Brain pericyte (primary cell): ENCODE measurements at regions not wholly inside any gene's neighbourhood (a gene's known extent, or its start where the extent isn't known, plus 50 kb on each side); places are given as distances from the start of the nearest gene placed in this dataset.
"Not testable (repeated sequence)": the region's sequence is repeated elsewhere in the genome, so short reads cannot be mapped to it uniquely, and the experiment has no call there.

Experiments used
- DNase-seq: peaks from one replicate; pipeline ENCODE4 v3.0.0-alpha.2; 2012; ENCODE audit warnings: low read depth, low spot score

DNA sequence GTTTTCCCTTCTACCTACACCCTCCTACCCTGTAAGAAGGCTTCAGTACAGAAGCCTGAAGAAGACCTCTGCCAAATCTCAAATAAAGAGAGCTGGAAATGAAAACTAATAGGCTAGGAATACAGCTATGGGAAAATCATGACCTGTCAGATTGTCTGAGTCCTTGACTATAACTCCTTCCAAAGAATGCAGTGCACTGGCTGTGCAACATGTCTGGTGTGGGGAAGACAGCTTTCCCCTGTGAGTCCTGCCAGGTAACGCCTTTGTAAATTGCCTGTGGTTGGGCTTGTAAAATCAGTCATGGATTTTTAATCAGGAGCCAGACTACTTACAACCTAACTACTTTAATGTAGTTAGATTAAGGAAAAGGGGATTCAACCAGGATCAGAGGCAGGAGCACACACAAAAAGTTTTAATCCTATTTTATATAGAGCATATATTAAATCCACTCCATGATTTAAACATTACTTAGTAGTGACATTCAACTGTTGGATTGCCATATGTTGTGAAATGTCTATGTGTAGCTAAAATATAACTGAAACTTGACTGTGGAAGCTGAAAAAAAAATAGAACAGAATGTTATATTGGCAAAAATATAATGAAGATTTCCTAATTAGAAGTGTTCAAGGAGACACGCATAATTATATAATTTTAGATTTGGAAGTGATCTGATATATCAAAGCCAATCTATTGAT lies 1667.8 kb downstream of the KCNT2 start:
- no peak for DNase-seq

DNA sequence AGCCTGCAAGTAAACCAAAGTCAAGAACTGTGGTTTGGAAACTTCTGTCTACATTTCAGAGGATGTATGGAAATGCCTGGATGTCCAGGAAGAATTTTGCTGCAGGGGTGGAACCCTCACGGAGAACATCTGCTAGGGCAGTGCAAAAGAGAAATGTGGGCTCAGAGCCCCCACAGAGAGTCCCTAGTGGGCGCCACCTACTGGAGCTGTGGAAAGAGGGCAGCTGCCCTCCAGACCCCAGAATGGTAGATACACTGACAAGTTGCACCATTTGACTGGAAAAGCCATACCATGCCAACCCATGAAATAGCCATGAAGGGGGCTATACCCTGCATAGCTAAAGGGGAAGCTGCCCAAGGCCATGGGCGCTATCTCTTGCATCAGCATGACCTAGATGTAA lies 1672.4 kb downstream of the KCNT2 start:
- DNase-seq, result no peak

DNA sequence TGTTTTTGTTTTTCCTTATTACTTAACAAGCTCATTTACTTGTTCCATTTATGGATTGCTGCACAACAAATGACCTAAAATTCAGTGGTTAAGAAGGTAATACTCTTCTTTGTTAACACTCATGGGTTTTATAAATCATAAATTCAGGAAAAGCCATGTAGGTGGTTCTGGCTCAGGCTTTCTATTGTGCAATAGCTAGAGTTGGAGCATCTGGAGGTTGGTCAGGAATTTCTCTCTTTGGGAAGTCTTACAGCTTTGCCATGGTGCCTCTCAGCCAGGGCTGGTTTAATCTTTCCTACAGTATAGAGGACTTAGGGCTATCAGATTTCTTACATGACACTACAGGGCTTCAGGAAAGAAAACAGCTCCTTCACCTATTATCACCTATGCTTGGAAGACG lies 1677.1 kb downstream of the KCNT2 start:
- DNase-seq, result no peak

DNA sequence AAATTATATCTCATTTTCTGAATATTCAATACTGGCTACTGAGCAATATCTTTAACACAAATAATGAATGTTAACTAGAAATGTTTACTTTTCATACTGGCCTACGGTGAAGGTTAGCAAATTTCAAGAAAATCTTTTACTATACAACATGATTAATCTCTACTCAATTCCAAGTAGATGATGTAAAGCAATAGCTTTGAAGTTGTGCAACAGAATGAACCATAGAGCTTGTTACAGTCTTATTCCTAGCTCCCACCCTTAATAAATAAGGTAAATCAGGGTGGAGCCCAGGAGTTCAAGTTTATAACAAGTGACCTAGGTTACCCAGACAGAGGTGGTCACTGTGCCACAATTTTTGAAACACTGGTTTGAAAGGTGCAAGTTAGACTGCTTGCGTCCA lies 1678.1 kb downstream of the KCNT2 start:
- DNase-seq, result no peak

DNA sequence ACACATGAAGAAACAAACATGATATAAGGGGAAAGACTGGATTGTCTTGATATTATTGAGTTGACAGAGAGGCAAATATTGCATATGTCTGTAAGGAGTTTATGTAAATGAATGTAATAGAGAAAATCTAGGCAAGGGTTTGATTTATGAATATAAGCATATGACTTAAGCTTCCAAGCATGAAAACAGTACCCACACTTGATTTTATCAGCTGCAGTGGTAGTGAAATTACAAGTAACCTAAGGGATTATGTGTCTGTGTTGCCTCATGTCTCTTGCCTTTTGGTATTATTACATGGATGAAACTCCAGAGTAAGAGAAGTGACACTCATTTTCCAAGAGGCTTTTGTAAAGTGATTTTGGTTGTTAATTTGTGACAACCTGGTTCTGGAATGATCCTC lies 1678.9 kb downstream of the KCNT2 start:
- no peak for DNase-seq

DNA sequence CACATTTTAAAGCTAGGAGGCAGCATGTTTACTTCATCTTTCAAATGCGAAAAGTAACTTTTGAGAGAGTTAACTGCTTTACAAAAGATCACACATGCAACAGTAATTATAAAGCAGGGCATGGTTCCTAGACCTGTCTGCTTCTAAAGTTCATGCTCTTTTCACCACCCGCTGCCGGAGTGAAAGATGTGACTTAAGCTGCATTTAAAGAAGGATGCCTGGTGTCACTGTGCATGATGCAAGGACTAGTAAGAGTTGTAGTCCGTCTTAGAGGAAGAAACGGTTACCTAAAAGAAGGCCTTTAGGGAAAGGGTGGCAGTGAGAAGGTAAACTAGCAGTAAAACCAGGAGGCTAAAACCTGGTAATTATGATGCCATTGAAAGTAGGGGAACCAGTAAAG lies 1689.1 kb downstream of the KCNT2 start:
- DNase-seq, result no peak

DNA sequence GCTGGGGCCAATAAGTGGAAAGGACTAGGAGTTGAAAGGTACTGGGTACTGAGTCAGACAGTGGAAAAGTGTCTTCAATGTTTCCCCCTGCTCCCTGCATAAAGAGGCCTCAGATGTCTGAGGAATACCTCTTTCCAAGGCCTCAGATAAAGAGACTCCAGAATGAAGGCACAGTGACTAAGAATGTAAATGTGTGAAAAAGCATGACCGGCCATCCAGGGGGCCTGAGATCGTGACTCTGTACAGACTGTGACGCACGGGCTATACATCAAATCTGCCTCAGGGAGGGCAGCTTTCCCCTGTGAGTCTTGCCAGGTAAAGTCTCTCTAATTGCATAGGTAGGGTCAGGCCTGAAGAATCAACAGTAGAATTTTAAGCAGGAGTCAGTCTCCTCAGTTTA lies 1690.5 kb downstream of the KCNT2 start:
- DNase-seq, result no peak

DNA sequence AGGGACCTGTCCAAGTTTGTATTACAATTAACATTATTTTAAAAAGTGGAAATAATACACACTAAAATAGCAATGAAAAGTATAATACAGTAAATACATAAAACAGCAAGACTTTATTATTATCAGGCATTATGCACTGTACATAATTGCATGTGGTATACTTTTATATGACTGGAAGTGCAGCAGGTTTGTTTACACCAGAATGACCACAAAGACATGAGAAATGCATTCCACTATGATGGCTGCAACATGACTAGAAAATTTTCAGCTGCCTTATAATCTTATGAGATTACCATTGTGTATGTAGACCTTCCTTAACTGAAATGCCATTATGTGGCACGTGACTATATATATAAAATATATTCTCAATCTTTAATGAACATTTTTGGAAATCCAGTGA lies 1699.6 kb downstream of the KCNT2 start:
- DNase-seq, result no peak

DNA sequence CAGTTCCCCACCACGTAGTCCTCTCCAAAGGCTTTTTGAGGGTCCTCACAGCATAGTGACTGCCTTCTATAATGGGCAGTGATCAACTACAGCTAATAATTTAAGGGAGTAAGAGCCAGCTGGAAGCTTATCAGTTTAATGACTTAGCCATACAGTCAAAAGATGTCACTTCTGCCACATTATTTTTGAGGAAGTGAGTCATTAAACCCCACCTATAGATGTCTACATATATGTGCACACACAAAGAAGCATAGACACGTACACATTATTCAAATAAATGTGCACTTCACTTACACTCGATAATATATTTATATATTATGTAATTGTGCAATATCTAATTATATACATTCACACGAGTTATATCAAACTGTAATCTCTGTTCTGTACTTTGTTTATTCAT lies 1704.7 kb downstream of the KCNT2 start:
- no peak for DNase-seq

DNA sequence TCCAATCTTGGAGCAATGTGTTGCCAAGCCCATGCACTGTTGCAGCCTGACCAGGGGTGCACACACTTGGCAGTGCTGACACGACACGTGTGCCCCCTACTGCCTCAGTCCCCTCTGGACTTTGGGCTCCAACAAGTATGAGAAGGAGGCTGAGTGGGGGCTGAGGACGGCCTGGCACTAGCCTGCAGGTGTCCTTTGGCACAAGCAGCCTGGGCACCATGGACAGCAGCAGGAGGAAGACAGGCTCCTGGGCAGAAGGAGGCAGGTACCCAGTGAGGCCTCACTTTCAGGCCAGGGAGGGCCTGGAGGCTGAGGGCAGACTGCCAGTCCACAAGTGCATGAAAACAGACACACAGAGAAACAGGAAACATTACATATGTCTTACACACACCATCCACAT lies 1702.9 kb upstream of the B3GALT2 start:
- no peak for DNase-seq

DNA sequence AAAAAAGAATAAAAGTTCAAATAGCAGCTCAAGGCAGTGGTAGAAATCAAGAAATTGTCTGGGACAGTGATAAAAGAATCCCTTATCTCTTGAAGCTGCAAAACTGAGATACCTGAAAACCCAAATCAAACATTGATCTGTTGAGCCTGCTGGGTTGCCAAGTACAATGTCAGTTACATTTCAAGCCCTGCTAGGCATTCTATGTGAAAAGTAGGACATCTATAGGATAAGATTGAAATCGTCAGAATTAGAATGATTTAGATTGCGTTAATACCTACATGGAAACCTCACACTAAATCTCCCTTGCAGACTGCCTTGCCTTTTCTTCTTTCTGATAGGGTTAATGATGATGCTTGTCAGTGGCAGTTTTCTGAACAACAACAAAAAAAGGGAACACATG lies 1684.4 kb upstream of the B3GALT2 start:
- DNase-seq, result no peak

DNA sequence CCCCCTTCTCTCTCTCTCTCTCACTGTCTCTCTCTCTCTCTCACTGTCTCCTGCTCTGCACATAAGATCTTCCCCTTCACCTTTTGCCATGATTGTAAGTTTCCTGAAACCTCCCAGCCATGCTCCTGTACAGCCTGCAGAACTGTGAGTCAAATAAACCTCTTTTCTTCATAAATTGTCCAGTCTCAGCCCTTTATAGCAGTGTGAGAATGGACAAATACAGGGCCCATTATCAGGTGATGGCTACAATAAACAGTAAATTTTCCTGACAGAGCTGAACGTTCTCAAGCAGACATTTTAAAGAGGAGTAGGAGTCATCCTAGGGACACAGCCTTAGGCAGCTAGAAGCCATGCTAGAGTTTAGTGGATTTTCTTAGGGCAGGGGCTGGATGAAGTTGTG lies 1679.7 kb upstream of the B3GALT2 start:
- DNase-seq, result no peak

DNA sequence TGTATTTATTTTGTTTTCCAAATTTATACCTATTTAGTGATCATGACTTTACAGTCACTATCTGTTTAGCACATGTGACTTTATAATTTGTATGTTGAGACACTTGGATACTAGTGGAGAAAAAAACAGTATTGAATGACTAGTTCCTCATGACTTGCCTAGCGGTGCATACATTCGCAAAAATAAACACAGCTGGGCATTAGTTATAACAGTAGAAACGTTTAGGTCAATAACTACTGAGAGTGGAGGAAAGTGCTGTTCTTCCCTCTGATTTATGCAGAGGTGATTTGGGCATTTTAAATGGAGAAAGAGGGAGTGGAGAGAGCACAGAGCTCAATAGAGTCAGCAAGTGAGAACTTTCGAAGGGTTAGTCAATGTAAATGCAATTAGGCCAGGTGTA lies 1679.0 kb upstream of the B3GALT2 start:
- DNase-seq, result no peak

DNA sequence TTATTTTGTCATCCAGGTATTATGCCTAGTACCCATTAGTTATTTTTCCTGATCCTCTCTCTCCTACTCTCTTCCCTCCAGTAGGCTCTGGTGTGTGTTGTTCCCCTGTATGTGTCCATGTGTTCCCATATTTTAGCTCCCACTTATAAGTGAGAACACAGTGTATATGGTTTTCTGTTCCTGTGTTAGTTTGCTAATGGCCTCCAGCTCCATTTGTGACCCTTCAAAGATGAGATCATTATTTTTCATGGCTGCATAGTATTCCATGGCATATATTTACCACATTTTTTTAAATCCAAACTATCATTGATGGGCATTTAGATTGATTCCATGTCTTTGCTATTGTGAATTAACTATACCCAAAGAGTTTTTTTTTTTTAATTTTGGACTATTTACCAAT lies 1675.7 kb upstream of the B3GALT2 start:
- DNase-seq, result no peak

DNA sequence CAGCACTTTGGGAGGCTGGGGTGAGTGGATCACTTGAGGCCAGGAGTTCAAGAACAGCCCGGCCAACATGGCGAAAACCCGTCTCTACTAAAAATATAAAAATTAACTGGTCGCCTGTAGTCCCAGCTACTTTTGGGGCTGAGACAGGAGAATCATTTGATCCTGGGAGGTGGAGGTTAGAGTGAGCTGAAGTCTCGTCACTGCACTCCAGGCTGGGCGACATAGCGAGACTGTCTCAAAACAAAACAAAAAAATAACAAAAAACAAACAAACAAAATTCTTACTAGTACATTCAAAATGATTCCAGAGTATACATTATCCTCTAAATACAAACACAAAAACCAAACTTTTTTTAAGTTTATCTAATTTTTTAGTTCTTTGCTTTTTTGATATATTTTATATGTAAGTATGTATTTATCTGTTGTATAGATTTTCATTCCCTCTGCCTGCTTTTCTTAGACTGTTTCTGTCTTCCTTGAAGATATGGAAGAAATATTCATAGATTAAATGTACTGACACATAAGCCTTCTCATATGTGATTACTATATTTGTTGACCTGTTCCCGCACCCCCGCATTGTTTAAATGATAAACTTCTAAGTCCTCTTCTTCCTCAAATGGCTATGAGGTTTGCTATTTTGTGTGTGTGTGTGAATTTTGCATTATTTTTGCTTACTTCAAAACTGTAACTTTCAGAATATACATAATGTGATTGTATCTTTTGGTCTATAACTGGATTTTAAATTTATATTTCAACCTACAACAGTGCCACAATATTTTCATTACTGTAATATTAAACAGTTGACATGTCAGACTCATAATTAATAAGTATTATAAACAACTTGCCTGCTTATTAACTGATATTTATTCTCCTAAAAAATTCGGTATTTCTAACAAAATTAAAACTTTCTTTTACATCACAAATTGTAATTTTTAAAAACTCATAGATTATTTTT lies 1674.1 kb upstream of the B3GALT2 start:
- no peak for DNase-seq

DNA sequence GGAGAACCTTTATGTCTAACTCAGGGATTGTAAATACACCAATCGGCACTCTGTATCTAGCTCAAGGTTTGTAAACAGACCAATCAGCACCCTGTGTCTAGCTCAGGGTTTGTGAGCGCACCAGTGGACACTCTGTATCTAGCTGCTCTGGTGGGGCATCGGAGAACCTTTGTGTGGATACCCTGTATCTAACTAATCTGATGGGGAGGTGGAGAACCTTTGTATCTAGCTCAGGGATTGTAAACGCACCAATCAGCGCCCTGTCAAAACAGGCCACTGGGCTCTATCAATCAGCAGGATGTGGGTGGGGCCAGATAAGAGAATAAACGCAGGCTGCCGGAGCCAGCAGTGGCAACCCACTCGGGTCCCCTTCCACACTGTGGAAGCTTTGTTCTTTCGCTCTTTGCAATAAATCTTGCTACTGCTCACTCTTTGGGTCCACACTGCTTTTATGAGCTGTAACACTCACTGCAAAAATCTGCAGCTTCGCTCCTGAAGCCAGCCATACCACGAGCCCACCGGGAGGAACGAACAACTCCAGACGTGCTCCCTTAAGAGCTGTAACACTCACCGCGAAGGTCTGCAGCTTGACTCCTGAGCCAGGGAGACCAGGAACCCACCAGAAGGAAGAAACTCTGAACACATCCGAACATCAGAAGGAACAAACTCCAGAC lies 1673.2 kb upstream of the B3GALT2 start:
- DNase-seq, result not testable (repeated sequence)

DNA sequence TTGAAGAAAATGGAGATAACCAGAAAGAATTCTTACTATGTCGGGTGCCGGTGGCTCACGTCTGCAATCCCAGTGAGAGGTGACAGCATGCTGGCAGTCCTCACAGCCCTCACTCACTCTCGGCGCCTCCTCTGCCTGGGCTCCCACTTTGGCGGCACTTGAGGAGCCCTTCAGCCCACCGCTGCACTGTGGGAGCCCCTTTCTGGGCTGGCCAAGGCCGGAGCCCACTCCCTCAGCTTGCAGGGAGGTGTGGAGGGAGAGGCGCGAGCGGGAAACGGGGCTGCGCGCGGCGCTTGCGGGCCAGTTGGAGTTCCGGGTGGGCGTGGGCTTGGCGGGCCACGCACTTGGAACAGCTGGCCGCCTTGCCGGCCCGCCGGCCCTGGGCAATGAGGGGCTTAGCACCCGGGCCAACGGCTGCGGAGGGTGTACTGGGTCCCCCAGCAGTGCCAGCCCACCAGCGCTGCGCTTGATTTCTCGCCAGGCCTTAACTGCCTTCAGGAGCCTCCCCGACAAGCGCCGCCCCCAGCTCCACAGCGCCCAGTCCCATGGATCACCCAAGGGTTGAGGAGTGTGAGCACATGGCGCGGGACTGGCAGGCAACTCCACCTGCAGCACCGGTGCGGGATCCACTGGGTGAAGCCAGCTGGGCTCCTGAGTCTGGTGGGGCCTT lies 1672.5 kb upstream of the B3GALT2 start:
- not testable (repeated sequence) for DNase-seq

DNA sequence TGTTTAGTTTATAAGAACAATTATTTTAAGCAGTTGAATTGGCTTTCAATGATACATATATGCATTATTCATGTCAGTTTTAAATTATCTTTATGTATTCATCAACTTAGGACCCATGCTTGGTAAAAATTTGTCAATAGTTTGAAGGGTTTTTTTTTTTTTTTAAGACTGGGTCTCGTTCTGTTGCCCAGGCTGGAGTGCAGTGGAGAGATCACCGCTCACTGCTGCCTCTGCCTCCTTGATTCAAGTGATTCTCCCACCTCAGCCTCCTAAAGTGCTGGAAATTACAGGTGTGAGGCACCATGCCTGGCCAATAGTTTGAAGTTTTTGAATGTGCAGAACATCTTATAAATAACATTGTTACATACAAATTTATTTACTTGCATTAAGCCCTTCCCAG lies 1671.0 kb upstream of the B3GALT2 start:
- DNase-seq, result no peak

DNA sequence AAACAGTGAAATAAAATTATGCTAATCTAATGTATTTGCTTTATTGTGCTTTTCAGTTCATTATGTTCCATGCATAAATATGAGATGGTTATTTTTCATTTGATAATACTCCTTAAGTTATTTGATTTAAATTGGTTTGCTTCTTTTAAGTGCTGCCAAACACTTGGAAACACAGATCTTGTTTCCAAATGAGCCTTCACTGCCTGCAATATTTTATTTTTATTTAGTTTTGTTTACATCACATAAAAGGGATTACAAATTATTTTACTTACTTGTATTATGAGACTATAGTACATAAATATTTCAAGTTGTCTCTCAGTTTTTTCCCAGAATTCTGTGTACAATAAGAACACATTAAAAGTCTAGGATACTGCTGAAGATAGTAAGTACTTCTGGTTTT lies 1662.4 kb upstream of the B3GALT2 start:
- no peak for DNase-seq

DNA sequence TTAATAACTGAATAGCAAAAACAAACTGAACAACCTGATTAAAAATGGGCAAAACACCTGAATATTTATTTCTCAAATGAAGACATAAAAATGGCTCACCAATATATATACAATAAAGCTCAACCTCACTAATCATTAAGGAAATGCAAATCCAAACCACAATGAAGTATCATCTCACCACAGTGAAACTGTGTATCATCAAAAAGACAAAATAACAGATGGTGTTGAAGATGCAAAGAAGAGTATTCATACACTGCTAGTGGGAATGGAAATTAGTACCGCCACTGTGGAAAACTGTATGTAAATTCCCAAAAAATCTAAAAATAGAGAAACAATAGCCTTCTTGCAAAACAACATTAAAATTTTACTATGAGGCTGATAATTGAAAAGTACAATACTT lies 1660.1 kb upstream of the B3GALT2 start:
- no peak for DNase-seq

DNA sequence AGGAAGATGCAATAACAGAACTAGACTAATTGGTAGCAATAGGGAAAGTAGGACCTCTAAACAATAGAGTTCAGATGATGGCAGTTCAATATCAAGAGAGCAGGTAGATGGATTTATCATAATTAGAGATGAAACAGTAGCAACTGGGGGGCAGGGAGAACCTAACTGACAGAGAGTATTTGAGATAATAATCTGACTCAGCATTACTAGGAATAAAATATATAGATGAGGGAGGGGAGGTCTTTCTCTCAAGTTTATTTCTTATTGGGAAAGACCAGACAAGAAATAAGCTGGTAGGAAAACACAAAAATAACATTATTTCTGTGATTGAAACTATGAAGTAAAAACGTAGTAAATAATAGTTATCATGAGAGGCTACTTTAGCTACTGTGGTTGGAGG lies 1656.7 kb upstream of the B3GALT2 start:
- DNase-seq, result no peak

DNA sequence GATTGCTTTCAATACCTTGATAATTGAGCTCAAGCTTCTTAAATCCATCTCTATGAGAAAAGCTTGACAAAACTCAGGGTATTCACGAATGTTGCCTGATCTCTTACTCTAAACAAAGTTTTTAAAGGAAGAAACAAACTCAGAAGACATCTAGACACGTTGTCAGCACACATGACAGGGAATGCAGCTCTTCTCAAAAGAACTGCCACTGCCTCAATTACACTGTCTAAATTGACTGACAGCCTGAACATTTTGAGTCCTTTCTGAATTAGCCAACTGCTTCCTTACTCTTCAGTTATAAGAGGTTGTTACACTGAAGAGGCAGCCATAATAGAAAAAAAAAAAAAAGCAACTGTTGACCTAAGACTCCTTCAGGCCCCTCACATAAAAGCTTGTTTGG lies 1646.7 kb upstream of the B3GALT2 start:
- no peak for DNase-seq
